ENCODE measurements at regions not wholly inside any gene's neighbourhood (a gene's known extent, or its start where the extent isn't known, plus 50 kb on each side); places are given as distances from the start of the nearest gene placed in this dataset.

GRCh38 chr9:129558063-129558550, 62.8 kb downstream of the C9orf50 start:
- TF ChIP-seq CTCF (IDR thresholded peaks at IDR 0.05; ENCODE audit: low read depth, low read length), result no peak
- TF ChIP-seq EZH2phosphoT487 (IDR thresholded peaks at IDR 0.05; ENCODE audit: low read depth), result no peak
